SK-N-DZ (cell line): ENCODE measurements at regions not wholly inside any gene's neighbourhood (a gene's known extent, or its start where the extent isn't known, plus 50 kb on each side); places are given as distances from the start of the nearest gene placed in this dataset.
"Not testable (repeated sequence)": the region's sequence is repeated elsewhere in the genome, so short reads cannot be mapped to it uniquely, and the experiment has no call there.

ENCODE experiments used
- DNase-seq: peaks from one replicate; pipeline ENCODE4 v3.0.0-alpha.2; 2015; ENCODE audit warnings: low spot score

GRCh38 chr7:145106001-145106400 lies 270.1 kb upstream of the TPK1 start:
- no peak for DNase-seq

- no peak for DNase-seq
Observed at GRCh38 chr7:145105561-145105960, 269.7 kb upstream of the TPK1 start.

- no peak for DNase-seq
Observed at GRCh38 chr7:145104400-145104799, 268.5 kb upstream of the TPK1 start.

GRCh38 chr7:145102199-145102598 lies 266.3 kb upstream of the TPK1 start:
- DNase-seq = not testable (repeated sequence)

- DNase-seq = no peak
Observed at GRCh38 chr7:145092766-145093165, 256.9 kb upstream of the TPK1 start.

GRCh38 chr7:145088111-145088745 lies 252.4 kb upstream of the TPK1 start:
- DNase-seq = no peak

- peak; percentile 54 for DNase-seq
Observed at GRCh38 chr7:145082366-145083161, 246.7 kb upstream of the TPK1 start.

GRCh38 chr7:145065473-145065872 lies 229.6 kb upstream of the TPK1 start:
- DNase-seq = no peak

- no peak for DNase-seq
Observed at GRCh38 chr7:145064114-145064513, 228.3 kb upstream of the TPK1 start.

GRCh38 chr7:145053781-145054180 lies 217.9 kb upstream of the TPK1 start:
- no peak for DNase-seq

GRCh38 chr7:145050415-145050814 lies 214.6 kb upstream of the TPK1 start:
- DNase-seq = no peak

GRCh38 chr7:145036604-145037405 lies 201.0 kb upstream of the TPK1 start:
- DNase-seq = peak; percentile 66

GRCh38 chr7:145031162-145031561 lies 195.3 kb upstream of the TPK1 start:
- DNase-seq = no peak

- no peak for DNase-seq
Observed at GRCh38 chr7:145030754-145031153, 194.9 kb upstream of the TPK1 start.

GRCh38 chr7:145020454-145020853 lies 184.6 kb upstream of the TPK1 start:
- DNase-seq = no peak

GRCh38 chr7:145016068-145016467 lies 180.2 kb upstream of the TPK1 start:
- no peak for DNase-seq

GRCh38 chr7:145009876-145010275 lies 174.0 kb upstream of the TPK1 start:
- DNase-seq = no peak

- DNase-seq = no peak
Observed at GRCh38 chr7:145005601-145006000, 169.7 kb upstream of the TPK1 start.

GRCh38 chr7:144997512-144997911 lies 161.7 kb upstream of the TPK1 start:
- no peak for DNase-seq

GRCh38 chr7:144995495-144995894 lies 159.6 kb upstream of the TPK1 start:
- no peak for DNase-seq

GRCh38 chr7:144991041-144991440 lies 155.2 kb upstream of the TPK1 start:
- DNase-seq = no peak

GRCh38 chr7:144987686-144988085 lies 151.8 kb upstream of the TPK1 start:
- no peak for DNase-seq
